Liver (tissue), 8 donors: ENCODE measurements at regions not wholly inside any gene's neighbourhood (a gene's known extent, or its start where the extent isn't known, plus 50 kb on each side); places are given as distances from the start of the nearest gene placed in this dataset.

Source experiments
- DNase-seq: peaks from one replicate; pipeline ENCODE4 v3.0.0-alpha.2; 2017; ENCODE audit warnings: low spot score
- H3K27ac ChIP-seq, 2 donors: one replicate each; pipeline ENCODE4 v1.7.0; 2013; ENCODE audit warnings: inconsistent platforms in 2 of 2, low read length in 2 of 2, control low read depth in 1 of 2, low read depth in 1 of 2, mild to moderate bottlenecking in 1 of 2
- H3K27me3 ChIP-seq, 4 donors: one replicate each; pipeline versions ENCODE4 v1.6.1 to v1.7.0; 2013; ENCODE audit warnings: low read length in 3 of 4, inconsistent platforms in 1 of 4, mild to moderate bottlenecking in 1 of 4, moderate library complexity in 1 of 4; ENCODE audit not compliant: control insufficient read depth in 4 of 4, insufficient read depth in 4 of 4
- H3K36me3 ChIP-seq, 4 donors: one replicate each; pipeline versions ENCODE4 v1.6.1 to v1.7.0; 2013; ENCODE audit warnings: low read length in 3 of 4, mild to moderate bottlenecking in 3 of 4, low read depth in 1 of 4, moderate library complexity in 1 of 4; ENCODE audit not compliant: control insufficient read depth in 4 of 4, insufficient read depth in 3 of 4
- H3K4me1 ChIP-seq, 4 donors: one replicate each; pipeline versions ENCODE4 v1.6.1 to v1.7.0; 2013; ENCODE audit warnings: low read length in 3 of 4, mild to moderate bottlenecking in 3 of 4, moderate library complexity in 1 of 4; ENCODE audit not compliant: control insufficient read depth in 4 of 4, insufficient read depth in 4 of 4
- H3K4me3 ChIP-seq, 3 donors: one replicate each; pipeline versions ENCODE4 v1.6.1 to v1.7.0; 2013; ENCODE audit warnings: low read length in 3 of 3, control low read depth in 1 of 3, low read depth in 1 of 3, mild to moderate bottlenecking in 1 of 3
- H3K9ac ChIP-seq, 2 donors: one replicate each; pipeline ENCODE4 v1.7.0; 2013; ENCODE audit warnings: low read length in 2 of 2, mild to moderate bottlenecking in 2 of 2, moderate library complexity in 2 of 2, control low read depth in 1 of 2, low read depth in 1 of 2
- H3K9me3 ChIP-seq, 4 donors: one replicate each; pipeline versions ENCODE4 v1.6.1 to v1.7.0; 2013; ENCODE audit warnings: low read length in 3 of 4; ENCODE audit not compliant: control insufficient read depth in 4 of 4
- ATF3 ChIP-seq: IDR thresholded peaks from 2 replicates; pipeline ENCODE4 v1.6.1; 2016; ENCODE audit warnings: antibody characterized with exemption
- EGR1 ChIP-seq, 2 donors: IDR thresholded peaks; 2 replicates each; pipeline ENCODE4 v1.6.1; 2016 to 2018; ENCODE audit warnings: antibody characterized with exemption in 2 of 2, low read depth in 2 of 2
- FOXA2 ChIP-seq: IDR thresholded peaks from 2 replicates; pipeline ENCODE4 v1.6.1; 2016; ENCODE audit warnings: antibody characterized with exemption
- GABPA ChIP-seq, 2 donors: IDR thresholded peaks in 1 of 2; conservative IDR thresholded peaks in 1 of 2; 2 replicates each; pipeline ENCODE4 v1.6.1; 2016; ENCODE audit warnings: antibody characterized with exemption in 2 of 2, mild to moderate bottlenecking in 1 of 2, moderate library complexity in 1 of 2
- HNF4G ChIP-seq: IDR thresholded peaks from 2 replicates; pipeline ENCODE4 v1.6.1; 2016; ENCODE audit warnings: antibody characterized with exemption
- JUND ChIP-seq, 2 donors: IDR thresholded peaks; 2 replicates each; pipeline ENCODE4 v1.6.1; 2016; ENCODE audit warnings: antibody characterized with exemption in 2 of 2
- MAX ChIP-seq: IDR thresholded peaks from 2 replicates; pipeline ENCODE4 v1.6.1; 2016; ENCODE audit warnings: antibody characterized with exemption
- NR2F2 ChIP-seq: IDR thresholded peaks from 2 replicates; pipeline ENCODE4 v1.6.1; 2016; ENCODE audit warnings: antibody characterized with exemption
- RAD21 ChIP-seq, 2 donors: IDR thresholded peaks; 2 replicates each; pipeline ENCODE4 v1.6.1; 2016; ENCODE audit warnings: antibody characterized with exemption in 2 of 2, mild to moderate bottlenecking in 2 of 2
- RXRA ChIP-seq, 2 donors: IDR thresholded peaks; 2 replicates each; pipeline ENCODE4 v1.6.1; 2017 to 2018; ENCODE audit warnings: antibody characterized with exemption in 2 of 2, mild to moderate bottlenecking in 1 of 2
- SP1 ChIP-seq: IDR thresholded peaks from 2 replicates; pipeline ENCODE4 v1.6.1; 2018; ENCODE audit warnings: antibody characterized with exemption, mild to moderate bottlenecking
- TAF1 ChIP-seq: conservative IDR thresholded peaks from 2 replicates; pipeline ENCODE4 v1.6.1; 2016; ENCODE audit warnings: antibody characterized with exemption, mild to moderate bottlenecking
- YY1 ChIP-seq: IDR thresholded peaks from 2 replicates; pipeline ENCODE4 v1.6.1; 2016; ENCODE audit warnings: antibody characterized with exemption, mild to moderate bottlenecking
- WGBS: extraction: QIAGEN DNeasy Blood & Tissue Kit; methylation state at CpG from one replicate; pipeline ENCODE4 v1.1.7; 2013; 5-methylcytosine and 5-hydroxymethylcytosine counted together
- TF ChIP-seq, protein P1 (sequence below): fragments of 150-350 bp; IDR thresholded peaks from 2 replicates; pipeline ENCODE4 v1.5.1; 2017; ENCODE audit warnings: improper control_type of control experiment, low read depth, low read length; ENCODE audit not compliant: missing input control
- TF ChIP-seq, protein P2 (sequence below): IDR thresholded peaks from 2 replicates; pipeline ENCODE4 v1.6.1; 2016; ENCODE audit warnings: antibody characterized with exemption, mild to moderate bottlenecking
- TF ChIP-seq, protein P3 (sequence below): IDR thresholded peaks from 2 replicates; pipeline ENCODE4 v1.6.1; 2016; ENCODE audit warnings: antibody characterized with exemption
- donor health status: healthy.
- donor health status: healthy.
- donor health status: healthy.
- donor health status: healthy.
- donor health status: healthy.

DNA sequence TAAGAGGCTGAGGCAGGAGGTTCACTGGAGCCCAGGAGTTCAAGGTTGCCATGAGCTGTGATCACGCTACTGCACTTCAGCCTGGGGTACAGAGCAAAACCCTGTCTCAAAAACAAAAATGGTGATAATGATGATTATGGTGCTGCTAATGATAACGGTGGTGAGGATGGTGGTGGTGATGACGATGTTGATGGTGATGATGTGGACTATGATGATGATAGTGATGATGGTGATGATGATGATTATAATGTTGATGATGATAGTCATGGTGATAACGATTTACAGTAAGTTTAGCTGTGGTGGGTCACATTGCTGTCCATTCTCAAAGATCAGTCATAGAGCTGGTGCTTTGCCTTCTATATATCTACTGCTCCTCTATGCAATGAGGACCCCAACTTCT, 1340.6 kb downstream of the UQCRFS1 start (continued):
- TF ChIP-seq MAX (no peak), EGR1 (IDR thresholded peaks at IDR 0.05; ENCODE audit: low read depth in 2 of 2) (no peak)

GRCh38 chr19:27870293-27870692, 1342.7 kb downstream of the UQCRFS1 start:
- Histone ChIP-seq H3K9ac (no peak overlapping the region), H3K36me3 (no peaks in the 10 kb centered on the region), H3K4me1 (no peaks in the 10 kb centered on the region), H3K4me3 (no peak overlapping the region), H3K9me3 (peaks cover 0 to 17% (median 1%) of the 10 kb centered on the region in 4 donors), H3K27ac (no peak overlapping the region), H3K27me3 (no peaks in the 10 kb centered on the region)
- TF ChIP-seq ATF3 = no peak
- no peak for TF ChIP-seq JUND (IDR thresholded peaks at IDR 0.05)
- no peak for TF ChIP-seq FOXA2
- no peak for TF ChIP-seq GABPA (IDR thresholded peaks at IDR 0.05 in 1 of 2, conservative IDR thresholded peaks at IDR 0.05 in 1 of 2)
- TF ChIP-seq SP1 = no peak
- TF ChIP-seq, protein P1, sequence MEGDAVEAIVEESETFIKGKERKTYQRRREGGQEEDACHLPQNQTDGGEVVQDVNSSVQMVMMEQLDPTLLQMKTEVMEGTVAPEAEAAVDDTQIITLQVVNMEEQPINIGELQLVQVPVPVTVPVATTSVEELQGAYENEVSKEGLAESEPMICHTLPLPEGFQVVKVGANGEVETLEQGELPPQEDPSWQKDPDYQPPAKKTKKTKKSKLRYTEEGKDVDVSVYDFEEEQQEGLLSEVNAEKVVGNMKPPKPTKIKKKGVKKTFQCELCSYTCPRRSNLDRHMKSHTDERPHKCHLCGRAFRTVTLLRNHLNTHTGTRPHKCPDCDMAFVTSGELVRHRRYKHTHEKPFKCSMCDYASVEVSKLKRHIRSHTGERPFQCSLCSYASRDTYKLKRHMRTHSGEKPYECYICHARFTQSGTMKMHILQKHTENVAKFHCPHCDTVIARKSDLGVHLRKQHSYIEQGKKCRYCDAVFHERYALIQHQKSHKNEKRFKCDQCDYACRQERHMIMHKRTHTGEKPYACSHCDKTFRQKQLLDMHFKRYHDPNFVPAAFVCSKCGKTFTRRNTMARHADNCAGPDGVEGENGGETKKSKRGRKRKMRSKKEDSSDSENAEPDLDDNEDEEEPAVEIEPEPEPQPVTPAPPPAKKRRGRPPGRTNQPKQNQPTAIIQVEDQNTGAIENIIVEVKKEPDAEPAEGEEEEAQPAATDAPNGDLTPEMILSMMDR = no peak
- TF ChIP-seq RXRA (IDR thresholded peaks at IDR 0.05) = no peak
- DNase-seq = no peak

DNA sequence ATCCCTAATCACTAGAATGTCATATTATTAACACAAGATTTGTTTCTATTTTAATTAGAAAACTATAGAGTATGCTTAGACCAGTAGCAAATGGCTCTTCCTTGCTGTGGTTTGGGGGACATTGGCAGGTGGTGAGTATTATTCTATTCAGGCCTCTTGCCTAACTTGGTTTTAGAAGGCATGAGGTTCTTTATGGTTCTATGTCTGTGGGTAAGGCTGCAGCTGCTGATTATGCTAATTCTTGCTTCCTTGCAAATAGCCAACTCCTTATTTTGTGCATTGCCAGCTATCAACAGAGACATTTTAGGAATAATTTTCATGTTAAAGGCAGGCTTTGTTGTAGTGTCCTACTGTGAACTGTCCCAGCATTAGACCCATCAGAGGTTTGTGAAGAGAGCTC, 1344.9 kb downstream of the UQCRFS1 start:
- DNase-seq = no peak
- H3K4me3 ChIP-seq = no peak overlapping the region
- no peaks in the 10 kb centered on the region for H3K27me3 ChIP-seq
- TF ChIP-seq HNF4G = no peak
- TF ChIP-seq GABPA (IDR thresholded peaks at IDR 0.05 in 1 of 2, conservative IDR thresholded peaks at IDR 0.05 in 1 of 2) = no peak
- no peak for TF ChIP-seq YY1
- no peak for TF ChIP-seq JUND (IDR thresholded peaks at IDR 0.05)
- no peak for TF ChIP-seq SP1
- TF ChIP-seq MAX = no peak
- H3K4me1 ChIP-seq = no peaks in the 10 kb centered on the region
- H3K36me3 ChIP-seq = no peaks in the 10 kb centered on the region
- peaks cover 0 to 7% (median 0%) of the 10 kb centered on the region in 4 donors for H3K9me3 ChIP-seq
- no peak overlapping the region for H3K9ac ChIP-seq
- no peak overlapping the region for H3K27ac ChIP-seq

DNA sequence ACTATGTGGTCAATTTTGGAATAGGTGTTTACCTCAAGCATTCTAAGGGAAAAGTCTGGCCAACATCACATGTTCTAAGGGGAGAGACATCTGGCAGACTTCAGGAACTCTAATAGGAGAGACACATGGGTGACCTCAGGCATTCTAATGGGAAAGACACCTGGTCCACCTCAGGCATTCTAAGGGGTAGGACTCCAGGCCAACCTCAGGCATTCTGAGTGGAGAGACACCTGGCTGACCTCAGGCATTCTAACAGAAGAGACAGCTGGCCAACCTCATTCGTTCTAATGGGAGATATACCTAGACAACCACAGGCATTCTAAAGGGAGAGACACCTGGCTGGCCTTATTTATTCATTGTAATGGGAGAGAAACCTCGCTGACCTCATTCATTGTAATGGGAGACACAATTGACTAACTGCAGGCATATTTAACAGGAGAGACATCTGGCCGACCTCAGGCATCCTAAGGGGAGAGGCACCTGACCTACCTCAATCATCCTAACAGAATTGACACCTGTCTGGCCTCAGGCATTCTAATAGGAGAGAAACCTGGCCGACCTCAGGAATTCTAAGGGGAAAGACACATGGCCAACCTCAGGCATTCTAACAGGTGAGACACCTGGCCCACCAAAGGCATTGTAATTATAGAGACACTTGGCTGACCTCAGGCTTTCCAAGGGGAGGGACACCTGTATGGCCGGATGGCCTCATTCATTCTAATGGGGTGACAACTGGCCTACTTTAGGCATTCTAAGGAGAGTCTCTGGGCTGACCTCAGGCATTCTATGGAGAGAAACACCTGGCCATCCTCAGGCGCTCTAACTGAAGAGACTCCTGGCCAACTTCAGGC, 1346.8 kb downstream of the UQCRFS1 start:
- Histone ChIP-seq H3K9me3 (peaks cover 2 to 7% (median 4%) of the 10 kb centered on the region in 4 donors), H3K4me3 (no peak overlapping the region), H3K9ac (no peak overlapping the region), H3K36me3 (no peaks in the 10 kb centered on the region), H3K27ac (no peak overlapping the region), H3K4me1 (no peaks in the 10 kb centered on the region), H3K27me3 (no peaks in the 10 kb centered on the region)
- 73% methylated on average over 6 of the region's 6 CpGs for WGBS
- DNase-seq = no peak
- TF ChIP-seq, protein P2, sequence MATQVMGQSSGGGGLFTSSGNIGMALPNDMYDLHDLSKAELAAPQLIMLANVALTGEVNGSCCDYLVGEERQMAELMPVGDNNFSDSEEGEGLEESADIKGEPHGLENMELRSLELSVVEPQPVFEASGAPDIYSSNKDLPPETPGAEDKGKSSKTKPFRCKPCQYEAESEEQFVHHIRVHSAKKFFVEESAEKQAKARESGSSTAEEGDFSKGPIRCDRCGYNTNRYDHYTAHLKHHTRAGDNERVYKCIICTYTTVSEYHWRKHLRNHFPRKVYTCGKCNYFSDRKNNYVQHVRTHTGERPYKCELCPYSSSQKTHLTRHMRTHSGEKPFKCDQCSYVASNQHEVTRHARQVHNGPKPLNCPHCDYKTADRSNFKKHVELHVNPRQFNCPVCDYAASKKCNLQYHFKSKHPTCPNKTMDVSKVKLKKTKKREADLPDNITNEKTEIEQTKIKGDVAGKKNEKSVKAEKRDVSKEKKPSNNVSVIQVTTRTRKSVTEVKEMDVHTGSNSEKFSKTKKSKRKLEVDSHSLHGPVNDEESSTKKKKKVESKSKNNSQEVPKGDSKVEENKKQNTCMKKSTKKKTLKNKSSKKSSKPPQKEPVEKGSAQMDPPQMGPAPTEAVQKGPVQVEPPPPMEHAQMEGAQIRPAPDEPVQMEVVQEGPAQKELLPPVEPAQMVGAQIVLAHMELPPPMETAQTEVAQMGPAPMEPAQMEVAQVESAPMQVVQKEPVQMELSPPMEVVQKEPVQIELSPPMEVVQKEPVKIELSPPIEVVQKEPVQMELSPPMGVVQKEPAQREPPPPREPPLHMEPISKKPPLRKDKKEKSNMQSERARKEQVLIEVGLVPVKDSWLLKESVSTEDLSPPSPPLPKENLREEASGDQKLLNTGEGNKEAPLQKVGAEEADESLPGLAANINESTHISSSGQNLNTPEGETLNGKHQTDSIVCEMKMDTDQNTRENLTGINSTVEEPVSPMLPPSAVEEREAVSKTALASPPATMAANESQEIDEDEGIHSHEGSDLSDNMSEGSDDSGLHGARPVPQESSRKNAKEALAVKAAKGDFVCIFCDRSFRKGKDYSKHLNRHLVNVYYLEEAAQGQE = no peak
- TF ChIP-seq RXRA (IDR thresholded peaks at IDR 0.05) (no peak), ATF3 (no peak), HNF4G (no peak), GABPA (IDR thresholded peaks at IDR 0.05 in 1 of 2, conservative IDR thresholded peaks at IDR 0.05 in 1 of 2) (no peak), RAD21 (IDR thresholded peaks at IDR 0.05) (no peak), MAX (no peak), JUND (IDR thresholded peaks at IDR 0.05) (no peak), TAF1 (no peak), NR2F2 (no peak)
- TF ChIP-seq, protein P3, sequence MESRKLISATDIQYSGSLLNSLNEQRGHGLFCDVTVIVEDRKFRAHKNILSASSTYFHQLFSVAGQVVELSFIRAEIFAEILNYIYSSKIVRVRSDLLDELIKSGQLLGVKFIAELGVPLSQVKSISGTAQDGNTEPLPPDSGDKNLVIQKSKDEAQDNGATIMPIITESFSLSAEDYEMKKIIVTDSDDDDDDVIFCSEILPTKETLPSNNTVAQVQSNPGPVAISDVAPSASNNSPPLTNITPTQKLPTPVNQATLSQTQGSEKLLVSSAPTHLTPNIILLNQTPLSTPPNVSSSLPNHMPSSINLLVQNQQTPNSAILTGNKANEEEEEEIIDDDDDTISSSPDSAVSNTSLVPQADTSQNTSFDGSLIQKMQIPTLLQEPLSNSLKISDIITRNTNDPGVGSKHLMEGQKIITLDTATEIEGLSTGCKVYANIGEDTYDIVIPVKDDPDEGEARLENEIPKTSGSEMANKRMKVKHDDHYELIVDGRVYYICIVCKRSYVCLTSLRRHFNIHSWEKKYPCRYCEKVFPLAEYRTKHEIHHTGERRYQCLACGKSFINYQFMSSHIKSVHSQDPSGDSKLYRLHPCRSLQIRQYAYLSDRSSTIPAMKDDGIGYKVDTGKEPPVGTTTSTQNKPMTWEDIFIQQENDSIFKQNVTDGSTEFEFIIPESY = no peak
